ENCODE measurements at regions not wholly inside any gene's neighbourhood (a gene's known extent, or its start where the extent isn't known, plus 50 kb on each side); places are given as distances from the start of the nearest gene placed in this dataset.
"Not testable (repeated sequence)": the region's sequence is repeated elsewhere in the genome, so short reads cannot be mapped to it uniquely, and the experiment has no call there.

GRCh38 chr14:45641541-45641940 is 388.5 kb upstream of the MIS18BP1 start:
- H3K36me3 ChIP-seq (ENCODE audit: control insufficient read depth in 2 of 2, extremely low read depth in 1 of 2, insufficient read depth in 2 of 2, low read length in 2 of 2) = no peaks in the 10 kb centered on the region
- H3K9ac ChIP-seq (replicated peaks; ENCODE audit: extremely low read depth, insufficient read depth, low read length) = no peak overlapping the region
- H3K27me3 ChIP-seq (ENCODE audit: control insufficient read depth in 2 of 2, insufficient read depth in 2 of 2, low read length in 2 of 2) = no peaks in the 10 kb centered on the region
- H3K9me1 ChIP-seq (replicated peaks; ENCODE audit: control insufficient read depth, extremely low read depth, insufficient read depth, low read length) = no peaks in the 10 kb centered on the region
- CTCF ChIA-PET = no interaction called here
- no peak for FAIRE-seq
- dilution Hi-C loops (cut with MboI; ENCODE audit: extremely low pct_ligation_motif_present, low sequenced_read_pairs) = no loop called here
- BruUV-seq (replicated peaks) = no TSS peak
- intact Hi-C loops (cut with micrococcal nuclease) = no loop called here
- DNase-seq (ENCODE audit: low read depth, low spot score) = no peak
- TF ChIP-seq MYC (IDR thresholded peaks at IDR 0.05; ENCODE audit: low read depth, low read length) = no peak
- no peak for TF ChIP-seq EZH2 (IDR thresholded peaks at IDR 0.05; ENCODE audit: borderline replicate concordance, low read depth, low read length, severe bottlenecking)
- no peak for TF ChIP-seq POLR2AphosphoS5 (IDR thresholded peaks at IDR 0.05; ENCODE audit: insufficient read depth, low read depth, low read length)
- TF ChIP-seq JUN (IDR thresholded peaks at IDR 0.05; ENCODE audit: borderline replicate concordance, insufficient read depth, insufficient read length, low read depth) = no peak
- no peak for TF ChIP-seq GATA2 (IDR thresholded peaks at IDR 0.05; ENCODE audit: insufficient read depth, insufficient read length, low read depth, low read length)
- TF ChIP-seq POLR2A (IDR thresholded peaks at IDR 0.05; ENCODE audit: low read depth, low read length) = no peak
- TF ChIP-seq CTCF (IDR thresholded peaks at IDR 0.05; ENCODE audit: extremely low read depth in 1 of 2, insufficient read depth in 1 of 2, low read depth in 1 of 2, low read length in 2 of 2) = no peak
- TF ChIP-seq FOS (IDR thresholded peaks at IDR 0.05; ENCODE audit: borderline replicate concordance, insufficient read depth, low read length) = no peak
- TF ChIP-seq MAX (IDR thresholded peaks at IDR 0.05; ENCODE audit: insufficient read depth, insufficient read length) = no peak
- H3K9me3 ChIP-seq (replicated peaks; ENCODE audit: control insufficient read depth, insufficient read depth, low read length) = no peaks in the 10 kb centered on the region
- no peaks in the 10 kb centered on the region for H3K79me2 ChIP-seq (ENCODE audit: control insufficient read depth, insufficient read depth, low read length)
- no peak overlapping the region for H2AFZ ChIP-seq (ENCODE audit: low read depth, low read length)
- H4K20me1 ChIP-seq (replicated peaks; ENCODE audit: control insufficient read depth, extremely low read depth, insufficient read depth, low read length) = no peaks in the 10 kb centered on the region
- POLR2A ChIA-PET = no interaction called here
- H3K4me3 ChIP-seq (replicated peaks in 1 of 3; ENCODE audit: insufficient read depth in 1 of 3, low read depth in 1 of 3, low read length in 3 of 3) = no peak overlapping the region
- H3K4me1 ChIP-seq (ENCODE audit: control insufficient read depth, extremely low read depth, insufficient read depth, low read length) = no peaks in the 10 kb centered on the region
- H3K4me2 ChIP-seq (ENCODE audit: insufficient read depth, low read length) = no peak overlapping the region
- H3K27ac ChIP-seq (ENCODE audit: insufficient read depth, low read depth, low read length) = no peak overlapping the region

DNA sequence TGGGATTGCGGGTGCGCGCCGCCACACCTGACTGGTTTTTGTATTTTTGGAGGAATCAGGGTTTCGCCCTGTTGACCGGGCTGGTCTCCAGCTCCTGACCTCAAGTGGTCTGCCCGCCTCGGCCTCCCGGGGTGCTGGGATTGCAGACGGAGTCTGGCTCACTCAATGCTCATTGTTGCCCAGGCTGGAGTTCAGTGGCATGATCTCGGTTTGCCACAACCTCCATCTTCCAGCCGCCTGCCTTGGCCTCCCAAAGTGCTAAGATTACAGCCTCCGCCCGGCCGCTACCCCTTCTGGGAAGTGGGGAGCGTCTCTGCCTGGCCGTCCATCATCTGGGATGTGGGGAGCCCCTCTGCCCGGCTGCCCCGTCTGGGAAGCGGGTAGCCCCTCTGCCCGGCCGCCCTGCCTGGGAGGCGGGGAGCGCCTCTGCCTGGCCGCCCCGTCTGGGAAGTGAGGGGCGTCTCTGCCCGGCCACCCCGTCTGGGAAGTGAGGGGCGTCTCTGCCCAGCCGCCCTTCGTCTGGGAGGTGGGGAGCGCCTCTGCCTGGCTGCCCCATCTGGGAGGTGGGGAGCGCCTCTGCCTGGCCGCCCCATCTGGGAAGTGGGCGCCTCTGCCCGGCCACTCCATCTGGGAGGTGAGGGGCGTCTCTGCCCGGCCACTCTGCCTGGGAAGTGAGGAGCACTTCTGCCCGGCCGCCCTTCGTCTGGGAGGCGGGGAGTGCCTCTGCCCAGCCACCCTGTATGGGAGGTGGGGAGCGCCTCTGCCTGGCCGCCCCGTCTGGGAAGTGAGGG is 381.8 kb upstream of the MIS18BP1 start:
- H3K9me1 ChIP-seq (replicated peaks; ENCODE audit: control insufficient read depth, extremely low read depth, insufficient read depth, low read length); POLR2A ChIA-PET; H3K27me3 ChIP-seq (ENCODE audit: control insufficient read depth in 2 of 2, insufficient read depth in 2 of 2, low read length in 2 of 2); H3K9ac ChIP-seq (replicated peaks; ENCODE audit: extremely low read depth, insufficient read depth, low read length); DNase-seq (ENCODE audit: low read depth, low spot score); H3K9me3 ChIP-seq (replicated peaks; ENCODE audit: control insufficient read depth, insufficient read depth, low read length); CTCF ChIA-PET; H3K36me3 ChIP-seq (ENCODE audit: control insufficient read depth in 2 of 2, extremely low read depth in 1 of 2, insufficient read depth in 2 of 2, low read length in 2 of 2); H3K4me3 ChIP-seq (replicated peaks in 1 of 3; ENCODE audit: insufficient read depth in 1 of 3, low read depth in 1 of 3, low read length in 3 of 3); H4K20me1 ChIP-seq (replicated peaks; ENCODE audit: control insufficient read depth, extremely low read depth, insufficient read depth, low read length); FAIRE-seq; intact Hi-C loops (cut with micrococcal nuclease); H3K79me2 ChIP-seq (ENCODE audit: control insufficient read depth, insufficient read depth, low read length); H2AFZ ChIP-seq (ENCODE audit: low read depth, low read length); BruUV-seq (replicated peaks); H3K27ac ChIP-seq (ENCODE audit: insufficient read depth, low read depth, low read length); H3K4me2 ChIP-seq (ENCODE audit: insufficient read depth, low read length); dilution Hi-C loops (cut with MboI; ENCODE audit: extremely low pct_ligation_motif_present, low sequenced_read_pairs); H3K4me1 ChIP-seq (ENCODE audit: control insufficient read depth, extremely low read depth, insufficient read depth, low read length): not testable (repeated sequence)

Data from endothelial cell of umbilical vein (primary cell).